ENCODE measurements at regions not wholly inside any gene's neighbourhood (a gene's known extent, or its start where the extent isn't known, plus 50 kb on each side); places are given as distances from the start of the nearest gene placed in this dataset.
"Not testable (repeated sequence)": the region's sequence is repeated elsewhere in the genome, so short reads cannot be mapped to it uniquely, and the experiment has no call there.

DNA sequence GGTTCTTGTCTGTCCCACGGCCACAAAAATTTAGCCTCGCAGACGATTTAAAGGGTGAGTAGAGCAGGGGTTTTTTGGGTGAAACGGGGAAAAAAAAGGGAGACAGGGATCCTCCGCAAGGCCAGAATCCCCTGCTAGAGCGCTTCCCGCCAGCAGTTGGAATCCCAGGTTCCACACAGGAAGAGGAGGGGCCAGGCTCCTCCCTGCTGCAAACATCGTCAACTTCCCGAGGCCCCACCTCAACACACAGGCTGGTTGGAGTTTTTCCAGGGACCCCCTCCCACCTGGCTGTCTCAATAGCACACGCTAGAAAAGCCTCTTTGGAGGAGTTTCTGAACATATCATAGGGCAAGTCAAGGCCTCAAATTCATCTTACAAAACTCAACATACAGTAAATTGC lies 112.7 kb downstream of the MTERF1 start:
- no peak for DNase-seq (ENCODE audit: low read depth, low spot score)

GRCh38 chr7:91771394-91771793 lies 109.1 kb downstream of the MTERF1 start:
- no peak for DNase-seq (ENCODE audit: low read depth, low spot score)

DNA sequence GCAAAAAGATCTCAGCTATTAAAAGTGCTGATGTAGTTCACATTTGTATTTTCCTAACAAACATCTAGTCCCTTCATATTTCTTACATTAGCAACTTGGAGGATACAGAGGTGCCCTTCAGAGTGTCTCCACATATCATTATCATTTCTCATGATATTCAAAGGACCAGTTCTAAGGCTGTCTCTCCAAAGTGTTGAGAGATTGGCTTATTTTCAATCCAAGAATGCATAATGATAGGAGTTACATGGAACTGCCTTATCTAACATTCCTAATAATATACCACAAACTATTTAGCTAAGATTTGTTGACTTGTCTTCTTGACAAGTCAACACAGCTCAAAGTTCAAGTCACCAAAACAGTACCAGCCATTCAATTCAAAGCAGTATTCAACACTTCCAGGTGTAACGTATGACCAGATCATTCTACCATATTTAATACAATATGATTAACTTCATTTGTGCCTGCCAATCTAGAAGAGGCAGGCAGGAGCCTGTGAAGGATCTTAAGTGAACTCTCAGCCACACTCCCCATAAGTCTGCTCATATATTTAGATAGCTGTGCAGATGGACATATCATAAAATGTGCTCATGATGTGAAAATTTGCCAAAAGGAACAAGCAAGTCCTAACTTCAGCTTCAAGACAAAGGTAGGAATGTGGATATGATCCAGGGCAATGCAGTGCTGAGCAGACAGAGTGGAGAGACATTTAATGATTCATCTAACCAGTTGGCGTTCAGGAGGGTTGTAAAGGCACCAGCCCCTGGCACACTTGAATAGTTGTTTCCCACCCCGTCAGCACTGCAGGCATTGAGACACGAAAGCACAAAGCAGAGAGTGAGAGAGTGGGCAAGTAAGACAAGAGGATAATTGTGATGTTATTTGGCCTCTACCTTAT lies 108.3 kb downstream of the MTERF1 start:
- no peak for DNase-seq (ENCODE audit: low read depth, low spot score)

DNA sequence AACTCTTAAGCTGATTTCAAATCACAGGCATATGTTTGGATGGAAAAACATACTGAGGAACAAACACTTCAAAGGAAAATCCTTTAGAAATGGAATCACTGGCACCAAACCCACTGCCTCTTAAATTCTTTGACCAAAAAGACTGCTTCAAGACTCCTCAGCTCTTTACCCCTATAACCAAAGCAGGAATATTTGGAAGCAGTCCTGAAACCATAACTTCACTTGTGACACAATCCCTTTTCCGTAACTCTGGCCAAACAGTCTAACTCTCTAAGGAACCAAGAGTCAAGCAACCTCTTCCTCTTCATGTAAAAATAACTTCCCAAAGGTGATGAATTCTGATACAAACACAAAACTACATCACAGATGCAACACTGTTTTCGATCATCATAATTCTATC lies 104.3 kb downstream of the MTERF1 start:
- DNase-seq (ENCODE audit: low read depth, low spot score), result no peak

- no peak for DNase-seq (ENCODE audit: low read depth, low spot score)
These were observed 103.0 kb downstream of the MTERF1 start for GRCh38 chr7:91777522-91777921.

- no peak for DNase-seq (ENCODE audit: low read depth, low spot score)
These were observed 102.1 kb downstream of the MTERF1 start for GRCh38 chr7:91778416-91778815.

DNA sequence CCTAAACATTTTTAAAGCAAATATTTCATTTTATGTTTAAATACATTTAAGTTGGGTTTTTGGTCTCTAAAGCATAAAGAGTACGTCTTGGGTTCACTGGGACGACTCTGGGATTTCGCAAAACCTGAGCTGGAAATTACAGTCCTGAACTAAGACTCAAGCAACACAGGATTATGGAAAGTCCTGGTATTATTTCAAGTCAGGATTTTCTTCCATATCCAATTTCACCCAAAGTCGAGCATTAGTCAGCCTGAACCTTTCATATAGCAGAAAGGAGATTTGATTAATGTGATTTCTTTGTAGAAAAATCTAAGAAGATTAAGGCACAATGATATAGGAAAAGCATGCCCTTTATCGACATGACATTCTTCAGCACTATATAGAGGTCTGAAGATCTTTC lies 100.0 kb downstream of the MTERF1 start:
- DNase-seq (ENCODE audit: low read depth, low spot score), result no peak

DNA sequence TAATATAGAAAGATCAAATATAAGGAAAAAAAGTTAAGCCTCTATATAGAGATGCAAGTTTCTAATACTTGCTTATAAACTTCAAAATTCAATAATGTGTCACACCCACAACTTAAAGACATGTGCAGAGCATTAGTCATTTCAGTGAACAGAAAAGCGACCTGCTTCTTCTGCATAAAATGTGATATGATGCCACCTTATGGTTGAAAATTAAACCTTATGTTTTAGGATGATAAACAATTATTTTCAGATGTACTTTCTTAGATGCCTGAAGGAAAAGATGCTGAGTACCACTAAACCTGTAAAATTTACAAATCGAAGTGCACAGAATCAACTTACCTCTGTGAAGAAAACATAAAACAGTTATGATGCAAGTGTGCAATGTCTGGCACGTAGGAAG lies 96.0 kb downstream of the MTERF1 start:
- DNase-seq (ENCODE audit: low read depth, low spot score), result no peak

DNA sequence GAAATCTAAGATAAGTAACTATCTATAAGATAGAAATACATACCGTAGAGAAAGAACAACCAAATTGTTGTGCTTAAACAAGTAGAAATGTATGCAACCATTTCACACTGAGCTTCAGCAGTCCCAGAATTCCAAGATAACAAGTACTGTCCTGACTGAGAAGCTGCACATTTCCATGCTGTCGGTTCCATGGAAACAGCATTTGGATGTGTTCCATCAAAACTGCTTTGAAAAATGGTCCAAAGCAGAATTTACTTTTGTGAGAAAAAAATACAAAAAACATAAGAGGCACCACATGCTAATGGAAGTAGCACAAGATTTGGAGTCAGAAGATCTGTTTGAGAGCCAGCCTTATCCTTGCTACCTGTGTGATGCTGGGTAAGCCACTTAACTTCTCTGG lies 92.6 kb downstream of the MTERF1 start:
- DNase-seq (ENCODE audit: low read depth, low spot score), result no peak

DNA sequence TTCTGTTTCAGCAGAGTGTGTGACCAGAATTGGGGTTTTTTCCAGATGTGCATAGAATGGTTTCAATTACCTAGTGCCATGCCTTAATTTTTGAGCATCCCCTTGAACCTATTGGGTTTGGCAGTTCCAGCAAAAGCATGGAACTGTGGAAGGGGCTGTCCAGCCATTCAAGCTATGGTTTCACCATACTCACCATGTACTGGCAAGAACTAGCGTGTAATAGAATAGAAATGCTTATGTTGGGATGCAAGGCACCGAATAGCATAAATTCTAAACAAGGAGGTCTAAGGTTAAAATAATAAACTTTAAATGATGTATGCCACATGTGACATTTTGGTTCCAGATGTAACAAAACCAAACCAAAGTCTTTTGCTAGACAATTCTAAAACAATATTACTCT lies 91.4 kb downstream of the MTERF1 start:
- DNase-seq (ENCODE audit: low read depth, low spot score), result no peak

DNA sequence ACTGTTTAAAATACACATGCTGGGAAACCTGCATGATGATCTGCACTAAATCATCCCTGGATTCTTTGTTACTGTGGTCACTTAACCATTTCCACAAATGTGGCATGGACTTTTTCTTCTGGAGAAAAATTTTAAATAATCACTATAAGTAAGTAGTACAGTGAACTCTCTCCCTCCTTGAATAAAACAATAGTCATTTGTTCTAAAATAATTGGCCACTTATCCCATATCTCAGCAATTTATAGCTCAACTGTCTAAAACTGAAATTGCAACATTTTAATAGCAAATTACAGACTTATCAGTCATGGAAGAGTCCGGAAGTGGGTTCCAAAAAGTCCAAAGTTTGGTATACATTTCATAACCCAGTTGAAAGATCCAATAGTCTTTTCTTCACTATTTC lies 90.9 kb downstream of the MTERF1 start:
- DNase-seq (ENCODE audit: low read depth, low spot score), result no peak

- DNase-seq (ENCODE audit: low read depth, low spot score), result not testable (repeated sequence)
These were observed 89.9 kb downstream of the MTERF1 start for GRCh38 chr7:91790646-91791045.

DNA sequence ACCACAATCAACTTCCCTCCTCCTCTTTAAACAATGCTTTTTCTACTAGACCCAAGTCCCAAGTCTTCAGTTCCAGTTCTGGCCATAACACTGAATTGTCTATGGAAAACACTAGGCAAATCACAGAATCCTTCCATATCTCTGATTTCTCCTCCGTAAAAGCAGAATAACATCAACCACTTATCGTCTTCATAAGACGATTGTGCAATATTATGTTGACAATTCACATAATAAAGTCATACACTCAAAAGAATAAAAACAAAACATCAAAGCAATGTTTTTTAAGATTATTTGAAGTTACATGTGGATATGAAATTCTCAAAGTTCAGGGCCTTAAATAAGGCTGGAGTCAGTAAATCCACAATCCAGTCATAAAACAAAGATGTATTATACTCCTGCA lies 84.4 kb downstream of the MTERF1 start:
- no peak for DNase-seq (ENCODE audit: low read depth, low spot score)

- no peak for DNase-seq (ENCODE audit: low read depth, low spot score)
These were observed 82.1 kb downstream of the MTERF1 start for GRCh38 chr7:91798425-91798824.

- no peak for DNase-seq (ENCODE audit: low read depth, low spot score)
These were observed 80.1 kb downstream of the MTERF1 start for GRCh38 chr7:91800389-91800788.

- DNase-seq (ENCODE audit: low read depth, low spot score), result no peak
These were observed 79.0 kb downstream of the MTERF1 start for GRCh38 chr7:91801331-91801983.

DNA sequence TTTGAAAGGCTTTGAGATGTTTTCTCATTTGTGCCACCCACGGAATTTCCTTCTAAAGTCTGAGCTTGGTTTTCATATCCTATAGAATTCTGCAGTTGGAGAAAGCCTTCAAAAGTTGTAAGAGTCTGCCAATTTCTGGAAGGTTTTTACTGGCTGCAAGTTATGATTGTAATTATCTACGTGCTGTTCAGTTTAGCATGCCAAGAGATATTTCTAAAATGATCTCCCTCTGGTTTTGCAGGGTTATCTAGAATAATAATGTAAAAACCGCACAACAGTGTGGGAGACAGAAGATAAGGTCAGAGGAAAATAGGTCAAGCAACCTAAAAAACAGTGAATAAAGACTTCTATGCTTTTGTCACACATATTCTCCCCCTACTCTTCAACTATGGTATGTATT lies 69.3 kb downstream of the MTERF1 start:
- DNase-seq (ENCODE audit: low read depth, low spot score), result no peak

GRCh38 chr7:91811641-91812040 lies 68.9 kb downstream of the MTERF1 start:
- DNase-seq (ENCODE audit: low read depth, low spot score), result no peak

DNA sequence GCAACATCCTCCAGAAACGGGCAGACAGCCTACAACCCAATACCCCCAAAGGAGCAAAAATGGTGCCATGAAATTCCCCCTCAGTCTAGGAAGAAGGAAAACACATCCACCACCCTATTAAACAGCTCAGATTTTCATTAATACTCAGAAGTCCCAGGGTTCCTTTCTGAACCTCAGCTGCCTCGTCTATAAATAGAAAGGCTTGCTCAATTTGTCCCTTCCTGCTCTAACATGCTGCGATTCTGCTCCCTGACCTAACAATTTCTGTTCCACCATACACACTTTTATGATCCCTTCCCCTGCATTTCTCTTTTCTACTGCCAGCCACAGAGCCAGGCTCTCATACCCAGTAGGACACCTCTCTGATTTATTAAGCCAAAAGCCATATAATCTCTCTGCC lies 68.1 kb downstream of the MTERF1 start:
- no peak for DNase-seq (ENCODE audit: low read depth, low spot score)

DNA sequence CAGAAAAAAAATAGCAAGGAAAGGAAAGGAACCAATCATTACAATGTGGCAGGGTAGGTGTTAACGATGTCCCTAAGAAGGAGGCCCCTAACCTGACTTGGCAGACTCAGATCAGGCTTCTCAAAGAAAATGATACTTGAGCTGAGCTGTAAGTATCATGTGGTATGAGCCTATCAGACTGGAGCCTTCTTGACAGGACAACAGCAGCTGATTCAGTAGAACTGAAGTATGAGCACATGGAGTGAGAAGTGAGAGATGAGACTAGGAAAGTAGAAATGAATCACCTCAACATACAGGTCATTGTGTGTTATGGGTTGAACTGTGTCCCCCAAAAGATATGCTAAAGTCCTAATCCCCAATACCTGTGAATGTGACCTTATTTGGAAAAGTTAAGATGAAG lies 66.3 kb downstream of the MTERF1 start:
- DNase-seq (ENCODE audit: low read depth, low spot score), result no peak

All from iPS DF 19.7 (cell line).